PC-9 (cell line): ENCODE measurements at regions not wholly inside any gene's neighbourhood (a gene's known extent, or its start where the extent isn't known, plus 50 kb on each side); places are given as distances from the start of the nearest gene placed in this dataset.

Experiments
- BruUV-seq: library from RNA; stranded (reverse); fragments of 400-500 nt; replicated peaks from 2 replicates; lab custom pipeline; 2021; lab: Mats Ljungman, UMichigan
- CTCF ChIA-PET: fragments of 300-600 bp; sonication (Branson Sonifier 250); formaldehyde crosslinking; loops from one replicate; lab custom pipeline; 2022; ENCODE audit warnings: antibody characterized with exemption; lab: Charles Lee
- POLR2A ChIA-PET: fragments of 300-600 bp; sonication (Branson Sonifier 250); formaldehyde crosslinking; loops from one replicate; lab custom pipeline; 2022; ENCODE audit warnings: antibody characterized with exemption; ENCODE audit not compliant: unreplicated experiment; lab: Charles Lee
- DNase-seq, 2 experiments: peaks; one replicate each; pipeline versions ENCODE4 v3.0.0 to v3.0.0-alpha.2; 2015 to 2022; ENCODE audit warnings: mixed read lengths in 1 of 2
- H2AFZ ChIP-seq: fragments of 200-600 bp; sonication (generic); 2 replicates; pipeline ENCODE4 v1.8.1; 2017; ENCODE audit warnings: antibody characterized with exemption
- H3F3A ChIP-seq: fragments of 200-600 bp; sonication (generic); 2 replicates; pipeline ENCODE4 v1.8.1; 2017; ENCODE audit warnings: antibody characterized with exemption, mild to moderate bottlenecking, low read depth; ENCODE audit not compliant: insufficient read depth
- H3K27ac ChIP-seq: fragments of 200-600 bp; sonication (generic); 2 replicates; pipeline ENCODE4 v1.6.1; 2016; ENCODE audit warnings: mixed run types
- H3K27me3 ChIP-seq: fragments of 200-600 bp; sonication (generic); 2 replicates; pipeline ENCODE4 v1.6.1; 2016; ENCODE audit warnings: low read depth, mixed run types; ENCODE audit not compliant: insufficient read depth
- H3K36me3 ChIP-seq: fragments of 200-600 bp; sonication (generic); 2 replicates; pipeline ENCODE4 v1.6.1; 2016; ENCODE audit warnings: low read depth, mixed run types
- H3K4me1 ChIP-seq: fragments of 200-600 bp; sonication (generic); replicated peaks from 2 replicates; pipeline ENCODE4 v1.6.1; 2016; ENCODE audit warnings: mixed run types; ENCODE audit not compliant: insufficient read depth
- H3K4me2 ChIP-seq: fragments of 200-600 bp; sonication (generic); 2 replicates; pipeline ENCODE4 v1.6.1; 2017; ENCODE audit warnings: mixed run types
- H3K4me3 ChIP-seq: fragments of 200-600 bp; sonication (generic); 2 replicates; pipeline ENCODE4 v1.6.1; 2016; ENCODE audit warnings: mixed run types
- H3K79me2 ChIP-seq: fragments of 200-600 bp; sonication (generic); 2 replicates; pipeline ENCODE4 v1.6.1; 2017; ENCODE audit warnings: low read depth, mixed run types
- H3K9me2 ChIP-seq: fragments of 200-600 bp; sonication (generic); 2 replicates; pipeline ENCODE4 v1.8.1; 2017; ENCODE audit warnings: mild to moderate bottlenecking; ENCODE audit not compliant: insufficient read depth
- H3K9me3 ChIP-seq: fragments of 200-600 bp; sonication (generic); 2 replicates; pipeline ENCODE4 v1.8.1; 2016; ENCODE audit warnings: low read depth; ENCODE audit not compliant: insufficient read depth
- H4K20me1 ChIP-seq: fragments of 200-600 bp; sonication (generic); 2 replicates; pipeline ENCODE4 v1.8.1; 2017; ENCODE audit not compliant: insufficient read depth
- CTCF ChIP-seq: fragments of 200-600 bp; sonication (generic); conservative IDR thresholded peaks from 2 replicates; pipeline ENCODE4 v1.6.1; 2017; ENCODE audit warnings: mixed run types, antibody characterized with exemption, mild to moderate bottlenecking, moderate library complexity
- EZH2 ChIP-seq: fragments of 200-600 bp; sonication (generic); IDR thresholded peaks from 2 replicates; pipeline ENCODE4 v1.8.0; 2017; ENCODE audit warnings: antibody characterized with exemption, low read depth
- intact Hi-C: fragments of 100-400 bp; cut with micrococcal nuclease; formaldehyde crosslinking; loops from one replicate; pipeline ENCODE4 v1.10.0; 2022; ENCODE audit not compliant: unreplicated experiment

GRCh38 chrX:16251782-16252181, 84.5 kb downstream of the MAGEB17 start:
- no peak for DNase-seq
- Histone ChIP-seq H2AFZ (no peak overlapping the region), H3K4me3 (no peak overlapping the region), H3K36me3 (no peaks in the 10 kb centered on the region), H3K9me3 (no peaks in the 10 kb centered on the region), H3F3A (no peaks in the 10 kb centered on the region), H3K27ac (no peak overlapping the region), H3K4me2 (no peak overlapping the region), H3K79me2 (no peaks in the 10 kb centered on the region), H4K20me1 (no peaks in the 10 kb centered on the region), H3K4me1 (no peaks in the 10 kb centered on the region), H3K9me2 (no peaks in the 10 kb centered on the region), H3K27me3 (no peaks in the 10 kb centered on the region)
- TF ChIP-seq EZH2, result no peak
- TF ChIP-seq CTCF, result no peak
- BruUV-seq, result no TSS peak
- POLR2A ChIA-PET, result no interaction called here
- intact Hi-C loops, result no loop called here
- CTCF ChIA-PET, result no interaction called here

DNA sequence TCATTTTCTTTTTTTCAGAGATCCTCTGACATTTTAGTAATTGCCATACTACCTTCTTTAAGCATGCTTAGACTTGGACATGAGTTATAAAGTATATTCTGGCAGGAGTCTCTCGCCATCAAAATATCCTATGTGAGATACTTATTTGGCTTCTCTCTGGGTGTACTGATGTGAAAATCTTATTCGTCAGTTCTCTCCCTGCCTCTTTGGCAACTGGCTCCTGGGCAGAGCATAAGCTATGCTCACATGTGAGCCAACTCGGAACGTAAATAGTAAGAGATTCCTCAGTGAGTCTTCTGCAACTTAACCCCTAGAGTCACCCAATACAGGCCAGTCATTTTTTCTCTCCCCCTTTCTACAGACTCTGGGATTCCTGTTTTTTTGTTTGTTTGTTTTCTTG, 91.6 kb downstream of the MAGEB17 start:
- TF ChIP-seq EZH2 (no peak), CTCF (no peak)
- CTCF ChIA-PET, result no interaction called here
- H2AFZ ChIP-seq, result no peak overlapping the region

DNA sequence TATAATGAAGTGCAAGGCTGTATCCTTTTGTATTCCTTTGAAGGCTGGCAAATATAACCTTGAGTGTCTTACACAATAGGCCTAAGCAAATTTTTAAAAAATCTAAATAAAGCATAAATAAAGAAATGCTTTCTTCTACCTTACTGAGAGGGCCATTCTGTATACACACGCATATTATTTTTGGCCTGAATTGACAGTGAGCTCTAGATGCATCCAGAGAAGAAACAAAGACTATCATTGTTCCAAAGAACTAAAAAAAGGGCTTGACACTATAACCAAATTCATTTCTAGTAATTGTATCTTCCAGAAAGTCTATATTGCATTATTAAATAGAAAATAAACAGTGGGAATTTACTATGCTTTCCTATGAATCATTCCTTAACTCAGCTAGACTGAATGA, 100.2 kb downstream of the MAGEB17 start:
- TF ChIP-seq CTCF (no peak), EZH2 (no peak)
- Histone ChIP-seq H3K4me1 (no peaks in the 10 kb centered on the region), H3K79me2 (no peaks in the 10 kb centered on the region), H3K27ac (no peak overlapping the region), H3K36me3 (no peaks in the 10 kb centered on the region), H3K9me2 (no peaks in the 10 kb centered on the region), H3K9me3 (no peaks in the 10 kb centered on the region), H3K27me3 (no peaks in the 10 kb centered on the region), H4K20me1 (no peaks in the 10 kb centered on the region), H3K4me2 (no peak overlapping the region), H3F3A (no peaks in the 10 kb centered on the region), H3K4me3 (no peak overlapping the region), H2AFZ (no peak overlapping the region)
- intact Hi-C loops, result no loop called here
- POLR2A ChIA-PET, result interaction anchor here (0.6 kb wide), 1 partner anchor 1264 kb away, joined by 3 read pairs; no protein-coding TSS in a partner anchor
- CTCF ChIA-PET, result no interaction called here
- BruUV-seq, result no TSS peak
- no peak for DNase-seq

More for the DNA sequence above, 91.6 kb downstream of the MAGEB17 start:
- Histone ChIP-seq H3K4me2 (no peak overlapping the region), H3K36me3 (no peaks in the 10 kb centered on the region), H4K20me1 (no peaks in the 10 kb centered on the region), H3K9me2 (no peaks in the 10 kb centered on the region), H3F3A (no peaks in the 10 kb centered on the region), H3K27ac (no peak overlapping the region), H3K79me2 (no peaks in the 10 kb centered on the region), H3K9me3 (no peaks in the 10 kb centered on the region), H3K27me3 (no peaks in the 10 kb centered on the region), H3K4me3 (no peak overlapping the region), H3K4me1 (no peaks in the 10 kb centered on the region)
- intact Hi-C loops, result no loop called here
- no TSS peak for BruUV-seq
- DNase-seq, result no peak
- POLR2A ChIA-PET, result no interaction called here
